GM13977 (cell line): ENCODE measurements at regions not wholly inside any gene's neighbourhood (a gene's known extent, or its start where the extent isn't known, plus 50 kb on each side); places are given as distances from the start of the nearest gene placed in this dataset.

ENCODE experiments used
- DNase-seq: peaks from one replicate; pipeline ENCODE4 v3.0.0; 2012; ENCODE audit warnings: low spot score
- CTCF ChIP-seq: IDR thresholded peaks from 2 replicates; pipeline ENCODE4 v1.5.1; 2012; ENCODE audit warnings: mild to moderate bottlenecking, control low read depth; ENCODE audit not compliant: insufficient read depth; ENCODE audit errors: extremely low read depth, missing control alignments
- in situ Hi-C: fragments of 300-500 bp; cut with MboI; formaldehyde crosslinking; loops from one replicate; pipeline ENCODE4 v1.12.0; 2022; ENCODE audit warnings: low sequenced_read_pairs, low pct_unique_long_range_greater_than_20kb, mixed read lengths, inconsistent platforms; ENCODE audit not compliant: unreplicated experiment

GRCh38 chr3:112745567-112746248, 101.0 kb downstream of the CD200R1L start:
- TF ChIP-seq CTCF: no peak
- no peak for DNase-seq
- in situ Hi-C loops: no loop called here

GRCh38 chr3:112744825-112745566, 101.7 kb downstream of the CD200R1L start:
- in situ Hi-C loops: no loop called here
- no peak for DNase-seq
- TF ChIP-seq CTCF: no peak

GRCh38 chr3:112744106-112744505, 102.6 kb downstream of the CD200R1L start:
- no peak for DNase-seq
- no peak for TF ChIP-seq CTCF
- in situ Hi-C loops: no loop called here

- in situ Hi-C loops: no loop called here
- no peak for TF ChIP-seq CTCF
- DNase-seq: no peak
These were observed 102.0 kb upstream of the CCDC80 start for GRCh38 chr3:112742934-112743333.

- DNase-seq: no peak
- in situ Hi-C loops: no loop called here
- TF ChIP-seq CTCF: no peak
These were observed 101.0 kb upstream of the CCDC80 start for GRCh38 chr3:112741983-112742382.

GRCh38 chr3:112740835-112741234, 99.9 kb upstream of the CCDC80 start:
- no peak for DNase-seq
- TF ChIP-seq CTCF: no peak
- in situ Hi-C loops: no loop called here
